ENCODE measurements at regions not wholly inside any gene's neighbourhood (a gene's known extent, or its start where the extent isn't known, plus 50 kb on each side); places are given as distances from the start of the nearest gene placed in this dataset.

- ChIA-PET RAD21 (ENCODE audit: low non-redundant PET in 1 of 2, low total read pairs in 2 of 2, uncharacterized antibody in 2 of 2, unreplicated experiment in 2 of 2) (no interaction called here), POLR2A (no interaction called here), CTCF (no interaction called here)
- H3K27ac ChIP-seq (ENCODE audit: low read depth, low read length), result no peak overlapping the region
- intact Hi-C loops (cut with micrococcal nuclease), result no loop called here
- no peaks in the 10 kb centered on the region for H3K79me2 ChIP-seq (ENCODE audit: insufficient read depth, low read length)
- peaks cover 0 to 6% of the 10 kb centered on the region in 2 experiments; a peak in 2 of 4 replicates for H3K4me1 ChIP-seq (ENCODE audit: control insufficient read depth in 1 of 2, insufficient read depth in 2 of 2, low read length in 2 of 2)
- H3K9ac ChIP-seq (ENCODE audit: low read length), result no peak overlapping the region
- DNase-seq (ENCODE audit: low read depth, low spot score) (no peak), ATAC-seq (no peak)
- H4K20me1 ChIP-seq (ENCODE audit: insufficient read depth), result no peaks in the 10 kb centered on the region
- no peak overlapping the region for H3K4me2 ChIP-seq (ENCODE audit: low read length)
- H3K36me3 ChIP-seq (ENCODE audit: control insufficient read depth in 1 of 2, insufficient read depth in 2 of 2, low read length in 2 of 2), result no peaks in the 10 kb centered on the region
- no peaks in the 10 kb centered on the region for H3K27me3 ChIP-seq (ENCODE audit: insufficient read depth, low read length)
- H3K4me3 ChIP-seq (replicated peaks in 1 of 2; ENCODE audit: low read depth in 1 of 2, low read length in 2 of 2), result no peak overlapping the region
- H2AFZ ChIP-seq (ENCODE audit: low read depth, low read length, poor library complexity, severe bottlenecking), result no peak overlapping the region
- no peak for TF ChIP-seq TCF7L2 (IDR thresholded peaks at IDR 0.05; ENCODE audit: borderline replicate concordance, extremely low read depth, insufficient read depth, insufficient read length)
- no peak for TF ChIP-seq SRF (IDR thresholded peaks at IDR 0.05; ENCODE audit: low read depth)
- no peak for TF ChIP-seq POLR2AphosphoS5 (IDR thresholded peaks at IDR 0.05; ENCODE audit: low read depth, low read length)
- no peak for TF ChIP-seq SP1 (IDR thresholded peaks at IDR 0.05; ENCODE audit: low read depth)
- no peak for TF ChIP-seq RAD21 (IDR thresholded peaks at IDR 0.05; ENCODE audit: low read depth)
- TF ChIP-seq YY1 (IDR thresholded peaks at IDR 0.05; ENCODE audit: extremely low read depth, insufficient replicate concordance, low read depth, low read length), result no peak
- no peak for TF ChIP-seq JUND (IDR thresholded peaks at IDR 0.05)
- no peak for TF ChIP-seq EGR1 (IDR thresholded peaks at IDR 0.05; ENCODE audit: low read depth)
- no peak for TF ChIP-seq MAX (IDR thresholded peaks at IDR 0.05)
- no peak for TF ChIP-seq ZFX (IDR thresholded peaks at IDR 0.05)
- TF ChIP-seq CTCF (IDR thresholded peaks at IDR 0.05 in 2 of 3, conservative IDR thresholded peaks at IDR 0.05 in 1 of 3; ENCODE audit: borderline replicate concordance in 1 of 3, insufficient read depth in 1 of 3, low read depth in 2 of 3, low read length in 2 of 3), result no peak
- TF ChIP-seq SIN3A (IDR thresholded peaks at IDR 0.05; ENCODE audit: low read depth), result no peak
- TF ChIP-seq POLR2A (IDR thresholded peaks at IDR 0.05; ENCODE audit: borderline replicate concordance, extremely low read depth, insufficient read depth, insufficient read length), result no peak
- TF ChIP-seq ELF1 (IDR thresholded peaks at IDR 0.05; ENCODE audit: borderline replicate concordance, low read depth), result no peak
- no peaks in the 10 kb centered on the region for H3K9me3 ChIP-seq (ENCODE audit: control insufficient read depth in 1 of 2, insufficient read depth in 1 of 2, low read depth in 1 of 2, low read length in 2 of 2)
- no peaks in the 10 kb centered on the region for H3K9me2 ChIP-seq (ENCODE audit: insufficient read depth)
- BruUV-seq (replicated peaks), result no TSS peak
These were observed 229.5 kb downstream of the TOMM20 start for GRCh38 chr1:234899041-234899729.
